CD14-positive monocyte (primary cell): ENCODE measurements at regions not wholly inside any gene's neighbourhood (a gene's known extent, or its start where the extent isn't known, plus 50 kb on each side); places are given as distances from the start of the nearest gene placed in this dataset.

ENCODE experiments used
- DNase-seq, 3 donors: peaks; one replicate each; pipeline ENCODE4 v3.0.0-alpha.2; 2011 to 2022
- H2AFZ ChIP-seq: 2 replicates; pipeline ENCODE4 v1.6.0; 2012; ENCODE audit warnings: mild to moderate bottlenecking, low read depth, low read length, inconsistent platforms; ENCODE audit not compliant: insufficient read depth, poor library complexity, severe bottlenecking
- H3K27ac ChIP-seq, 2 donors: 1 replicate in 1 of 2; 2 replicates in 1 of 2; pipeline ENCODE4 v1.5.1; 2012 to 2013; ENCODE audit warnings: low read length in 2 of 2, control low read depth in 1 of 2, inconsistent platforms in 1 of 2, low read depth in 1 of 2, mild to moderate bottlenecking in 1 of 2
- H3K27me3 ChIP-seq, 2 donors: one replicate each; pipeline versions ENCODE4 v1.6.0 to v1.6.1; 2011 to 2013; ENCODE audit warnings: low read length in 2 of 2; ENCODE audit not compliant: control insufficient read depth in 2 of 2, insufficient read depth in 2 of 2
- H3K36me3 ChIP-seq, 2 donors: replicated peaks in 1 of 2; 1 replicate in 1 of 2; 2 replicates in 1 of 2; pipeline versions ENCODE4 v1.5.1 to v1.6.1; 2012 to 2013; ENCODE audit warnings: low read length in 2 of 2, control low read depth in 1 of 2, inconsistent platforms in 1 of 2, mild to moderate bottlenecking in 1 of 2; ENCODE audit not compliant: insufficient read depth in 2 of 2, control insufficient read depth in 1 of 2
- H3K4me1 ChIP-seq, 2 donors: 1 replicate in 1 of 2; 2 replicates in 1 of 2; pipeline versions ENCODE4 v1.5.1 to v1.6.1; 2012 to 2013; ENCODE audit warnings: low read length in 2 of 2, control low read depth in 1 of 2, inconsistent platforms in 1 of 2, mild to moderate bottlenecking in 1 of 2, moderate library complexity in 1 of 2; ENCODE audit not compliant: insufficient read depth in 2 of 2, control insufficient read depth in 1 of 2
- H3K4me2 ChIP-seq: replicated peaks from 2 replicates; pipeline ENCODE3; 2012; ENCODE audit warnings: low read length, moderate library complexity, mild to moderate bottlenecking; ENCODE audit not compliant: poor library complexity, severe bottlenecking; ENCODE audit errors: extremely low read depth
- H3K4me3 ChIP-seq, 3 experiments: fragments of 200-600 bp in 1 of 3; sonication (generic) in 1 of 3; replicated peaks in 1 of 3; 1 replicate in 2 of 3; 2 replicates in 1 of 3; pipeline ENCODE4 v1.5.1; 2011 to 2013; ENCODE audit warnings: low read length in 3 of 3, mild to moderate bottlenecking in 3 of 3, control low read depth in 2 of 3, low read depth in 2 of 3, inconsistent platforms in 1 of 3, moderate library complexity in 1 of 3
- H3K79me2 ChIP-seq: 2 replicates; pipeline ENCODE4 v1.6.0; 2012; ENCODE audit warnings: mild to moderate bottlenecking, control low read depth, inconsistent platforms, low read length, moderate library complexity; ENCODE audit not compliant: insufficient read depth
- H3K9ac ChIP-seq: 2 replicates; pipeline ENCODE4 v1.6.0; 2017; ENCODE audit warnings: low read length, mild to moderate bottlenecking; ENCODE audit not compliant: insufficient read depth, poor library complexity, severe bottlenecking
- H3K9me3 ChIP-seq, 2 donors: replicated peaks in 1 of 2; 1 replicate in 1 of 2; 2 replicates in 1 of 2; pipeline versions ENCODE4 v1.5.1 to v1.6.1; 2012 to 2013; ENCODE audit warnings: low read length in 2 of 2, control low read depth in 1 of 2; ENCODE audit not compliant: control insufficient read depth in 1 of 2, insufficient read depth in 1 of 2
- H4K20me1 ChIP-seq: 2 replicates; pipeline ENCODE4 v1.6.0; 2012; ENCODE audit warnings: mild to moderate bottlenecking, low read length, control low read depth, moderate library complexity; ENCODE audit not compliant: insufficient read depth
- H3K27ac Mint-ChIP-seq, 7 donors: one replicate each; pipeline ENCODE4 v1.8.0; 2020; ENCODE audit warnings: mild to moderate bottlenecking in 7 of 7, mixed read lengths in 7 of 7, moderate library complexity in 6 of 7, inconsistent platforms in 2 of 7
- H3K27me3 Mint-ChIP-seq, 3 donors: one replicate each; pipeline ENCODE4 v1.8.0; 2021 to 2022; ENCODE audit warnings: low read depth in 3 of 3, mild to moderate bottlenecking in 3 of 3, mixed read lengths in 3 of 3, moderate library complexity in 3 of 3, inconsistent platforms in 1 of 3
- H3K36me3 Mint-ChIP-seq, 2 donors: one replicate each; pipeline ENCODE4 v1.8.0; 2020; ENCODE audit warnings: mixed read lengths in 2 of 2, inconsistent platforms in 1 of 2, mild to moderate bottlenecking in 1 of 2
- H3K4me1 Mint-ChIP-seq: one replicate; pipeline ENCODE4 v1.8.0; 2020; ENCODE audit warnings: mild to moderate bottlenecking, mixed read lengths
- H3K4me3 Mint-ChIP-seq, 2 donors: one replicate each; pipeline ENCODE4 v1.8.0; 2020; ENCODE audit warnings: mild to moderate bottlenecking in 2 of 2, mixed read lengths in 2 of 2, moderate library complexity in 1 of 2
- H3K9me3 Mint-ChIP-seq, 7 donors: one replicate each; pipeline ENCODE4 v1.8.0; 2020 to 2022; ENCODE audit warnings: mixed read lengths in 7 of 7, mild to moderate bottlenecking in 6 of 7, moderate library complexity in 6 of 7, inconsistent platforms in 2 of 7
- WGBS: methylation state at CpG from one replicate; pipeline ENCODE4 v1.1.5; 2013; ENCODE audit warnings: missing lambda C conversion rate; ENCODE audit not compliant: insufficient coverage; 5-methylcytosine and 5-hydroxymethylcytosine counted together
- intact Hi-C, 2 donors: fragments of 100-400 bp; cut with micrococcal nuclease; formaldehyde crosslinking; loops; one replicate each; pipeline versions ENCODE4 v1.15.0 to v1.15.1; 2023
- TF ChIP-seq, protein P1 (sequence below): fragments of 200-600 bp; IDR thresholded peaks from one replicate; pipeline ENCODE4 v1.8.0; 2022; ENCODE audit warnings: antibody characterized with exemption, mild to moderate bottlenecking

DNA sequence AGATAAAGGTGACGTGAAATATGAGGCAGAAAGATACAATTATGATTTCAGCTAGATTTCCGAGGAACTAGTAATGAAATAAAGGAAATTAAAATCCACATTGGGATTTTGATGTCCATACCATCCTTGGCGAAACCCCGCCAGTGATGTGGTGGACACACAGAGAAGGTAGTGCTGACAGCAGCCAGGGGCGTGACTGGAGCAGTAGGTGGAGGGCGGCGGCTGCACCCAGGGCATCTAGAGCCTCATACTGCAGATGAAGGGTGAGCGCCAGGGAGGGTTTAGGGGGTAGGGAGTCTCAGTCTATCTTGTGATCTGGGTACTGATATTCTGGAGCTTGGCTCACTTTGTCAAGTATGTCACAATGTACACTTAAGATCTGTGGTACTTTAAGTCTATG lies 855.5 kb upstream of the POM121L12 start:
- Histone ChIP-seq H3K4me3 (no peak overlapping the region), H3K27me3 (no peaks in the 10 kb centered on the region), H3K4me2 (no peak overlapping the region), H3K36me3 (no peaks in the 10 kb centered on the region), H3K9ac (no peak overlapping the region), H2AFZ (no peak overlapping the region), H3K79me2 (no peaks in the 10 kb centered on the region), H3K27ac (no peak overlapping the region), H3K9me3 (peaks cover 8 to 10% of the 10 kb centered on the region in 2 donors), H4K20me1 (no peaks in the 10 kb centered on the region), H3K4me1 (no peaks in the 10 kb centered on the region)
- H3K4me3 Mint-ChIP-seq, result no peak overlapping the region
- 89% methylated on average over 8 of the region's 8 CpGs for WGBS
- peaks cover 0 to 12% (median 5%) of the 10 kb centered on the region in 7 donors for H3K9me3 Mint-ChIP-seq
- intact Hi-C loops, result no loop called here
- no peak for DNase-seq
- no peaks in the 10 kb centered on the region for H3K4me1 Mint-ChIP-seq
- H3K27me3 Mint-ChIP-seq, result no peaks in the 10 kb centered on the region
- no peaks in the 10 kb centered on the region for H3K36me3 Mint-ChIP-seq
- H3K27ac Mint-ChIP-seq, result no peak overlapping the region
- TF ChIP-seq, protein P1, sequence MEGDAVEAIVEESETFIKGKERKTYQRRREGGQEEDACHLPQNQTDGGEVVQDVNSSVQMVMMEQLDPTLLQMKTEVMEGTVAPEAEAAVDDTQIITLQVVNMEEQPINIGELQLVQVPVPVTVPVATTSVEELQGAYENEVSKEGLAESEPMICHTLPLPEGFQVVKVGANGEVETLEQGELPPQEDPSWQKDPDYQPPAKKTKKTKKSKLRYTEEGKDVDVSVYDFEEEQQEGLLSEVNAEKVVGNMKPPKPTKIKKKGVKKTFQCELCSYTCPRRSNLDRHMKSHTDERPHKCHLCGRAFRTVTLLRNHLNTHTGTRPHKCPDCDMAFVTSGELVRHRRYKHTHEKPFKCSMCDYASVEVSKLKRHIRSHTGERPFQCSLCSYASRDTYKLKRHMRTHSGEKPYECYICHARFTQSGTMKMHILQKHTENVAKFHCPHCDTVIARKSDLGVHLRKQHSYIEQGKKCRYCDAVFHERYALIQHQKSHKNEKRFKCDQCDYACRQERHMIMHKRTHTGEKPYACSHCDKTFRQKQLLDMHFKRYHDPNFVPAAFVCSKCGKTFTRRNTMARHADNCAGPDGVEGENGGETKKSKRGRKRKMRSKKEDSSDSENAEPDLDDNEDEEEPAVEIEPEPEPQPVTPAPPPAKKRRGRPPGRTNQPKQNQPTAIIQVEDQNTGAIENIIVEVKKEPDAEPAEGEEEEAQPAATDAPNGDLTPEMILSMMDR, result no peak

DNA sequence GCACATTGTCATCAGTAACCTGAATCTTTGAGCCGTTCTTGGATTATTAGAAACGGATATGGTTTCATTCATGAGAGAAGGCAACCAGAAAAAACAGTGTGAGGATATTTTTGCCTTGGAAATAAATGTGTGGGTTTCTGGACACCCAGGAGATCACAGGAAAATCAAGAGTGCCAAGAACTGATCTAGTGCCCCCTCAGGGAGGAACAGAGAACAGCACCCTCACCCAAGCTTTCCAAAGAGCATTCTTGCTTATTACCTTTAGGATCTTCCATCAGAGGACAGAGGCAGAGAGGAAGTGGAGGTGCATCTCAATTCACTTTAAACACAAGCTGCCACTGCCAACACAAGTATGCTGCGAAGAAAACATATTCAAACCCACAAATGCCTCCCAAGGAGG lies 851.5 kb upstream of the COBL start:
- Mint-ChIP-seq H3K4me1 (no peaks in the 10 kb centered on the region), H3K27ac (no peak overlapping the region), H3K36me3 (no peaks in the 10 kb centered on the region), H3K27me3 (peaks cover 0 to 1% (median 0%) of the 10 kb centered on the region in 3 donors), H3K9me3 (peaks cover 0 to 9% (median 5%) of the 10 kb centered on the region in 7 donors), H3K4me3 (no peak overlapping the region)
- H3K79me2 ChIP-seq, result no peaks in the 10 kb centered on the region
- peaks cover 0 to 4% of the 10 kb centered on the region in 2 donors for H3K9me3 ChIP-seq
- H3K4me3 ChIP-seq, result no peak overlapping the region
- no peak overlapping the region for H3K27ac ChIP-seq
- no peak overlapping the region for H3K4me2 ChIP-seq
- intact Hi-C loops, result no loop called here
- H3K36me3 ChIP-seq, result no peaks in the 10 kb centered on the region
- no peaks in the 10 kb centered on the region for H3K27me3 ChIP-seq
- no peak overlapping the region for H3K9ac ChIP-seq
- no peaks in the 10 kb centered on the region for H3K4me1 ChIP-seq
- 100% methylated on average over 2 of the region's 3 CpGs for WGBS
- no peak for DNase-seq
- H2AFZ ChIP-seq, result no peak overlapping the region
- H4K20me1 ChIP-seq, result no peaks in the 10 kb centered on the region
- TF ChIP-seq, protein P1, result no peak
